ENCODE measurements at regions not wholly inside any gene's neighbourhood (a gene's known extent, or its start where the extent isn't known, plus 50 kb on each side); places are given as distances from the start of the nearest gene placed in this dataset.

GRCh38 chr13:65901723-65902122, 1328.4 kb downstream of the PCDH9 start:
- Histone ChIP-seq H3K9me3 (ENCODE audit: control insufficient read depth, low read length) (no peaks in the 10 kb centered on the region), H3K27ac (no peak overlapping the region), H3K4me2 (ENCODE audit: low read length) (no peak overlapping the region), H3K4me1 (no peaks in the 10 kb centered on the region), H3K27me3 (ENCODE audit: control insufficient read depth, insufficient read depth, low read length) (no peaks in the 10 kb centered on the region), H3K79me2 (no peaks in the 10 kb centered on the region), H3K36me3 (ENCODE audit: control insufficient read depth, insufficient read depth, low read length) (no peaks in the 10 kb centered on the region), H3K4me3 (ENCODE audit: low read depth, low read length) (no peak overlapping the region), H3K9ac (no peak overlapping the region), H2AFZ (no peak overlapping the region)
- no peak for TF ChIP-seq CTCF (IDR thresholded peaks at IDR 0.05)

- no peak overlapping the region for H3K27ac ChIP-seq
- no peaks in the 10 kb centered on the region for H3K27me3 ChIP-seq (ENCODE audit: control insufficient read depth, insufficient read depth, low read length)
- H3K4me3 ChIP-seq (ENCODE audit: low read depth, low read length) = no peak overlapping the region
- TF ChIP-seq CTCF (IDR thresholded peaks at IDR 0.05) = no peak
- no peak overlapping the region for H2AFZ ChIP-seq
- H3K4me1 ChIP-seq = no peaks in the 10 kb centered on the region
- H3K79me2 ChIP-seq = no peaks in the 10 kb centered on the region
- H3K36me3 ChIP-seq (ENCODE audit: control insufficient read depth, insufficient read depth, low read length) = no peaks in the 10 kb centered on the region
- H3K9ac ChIP-seq = no peak overlapping the region
- H3K4me2 ChIP-seq (ENCODE audit: low read length) = no peak overlapping the region
- no peaks in the 10 kb centered on the region for H3K9me3 ChIP-seq (ENCODE audit: control insufficient read depth, low read length)
Observed at GRCh38 chr13:65894049-65894448, 1336.1 kb downstream of the PCDH9 start.

GRCh38 chr13:65892859-65893258, 1337.3 kb downstream of the PCDH9 start:
- Histone ChIP-seq H3K4me3 (ENCODE audit: low read depth, low read length) (no peak overlapping the region), H3K4me2 (ENCODE audit: low read length) (no peak overlapping the region), H3K27me3 (ENCODE audit: control insufficient read depth, insufficient read depth, low read length) (no peaks in the 10 kb centered on the region), H2AFZ (no peak overlapping the region), H3K9me3 (ENCODE audit: control insufficient read depth, low read length) (no peaks in the 10 kb centered on the region), H3K79me2 (no peaks in the 10 kb centered on the region), H3K27ac (no peak overlapping the region), H3K4me1 (no peaks in the 10 kb centered on the region), H3K36me3 (ENCODE audit: control insufficient read depth, insufficient read depth, low read length) (no peaks in the 10 kb centered on the region), H3K9ac (no peak overlapping the region)
- no peak for TF ChIP-seq CTCF (IDR thresholded peaks at IDR 0.05)

GRCh38 chr13:65889368-65889767, 1340.8 kb downstream of the PCDH9 start:
- no peak overlapping the region for H3K9ac ChIP-seq
- no peaks in the 10 kb centered on the region for H3K79me2 ChIP-seq
- TF ChIP-seq CTCF (IDR thresholded peaks at IDR 0.05) = no peak

GRCh38 chr13:65882810-65883209, 1347.3 kb downstream of the PCDH9 start:
- Histone ChIP-seq H3K4me1 (no peaks in the 10 kb centered on the region), H3K27me3 (ENCODE audit: control insufficient read depth, insufficient read depth, low read length) (no peaks in the 10 kb centered on the region), H3K79me2 (no peaks in the 10 kb centered on the region), H2AFZ (no peak overlapping the region), H3K27ac (no peak overlapping the region), H3K9me3 (ENCODE audit: control insufficient read depth, low read length) (no peaks in the 10 kb centered on the region), H3K4me2 (ENCODE audit: low read length) (no peak overlapping the region), H3K36me3 (ENCODE audit: control insufficient read depth, insufficient read depth, low read length) (no peaks in the 10 kb centered on the region), H3K9ac (no peak overlapping the region), H3K4me3 (ENCODE audit: low read depth, low read length) (no peak overlapping the region)
- no peak for TF ChIP-seq CTCF (IDR thresholded peaks at IDR 0.05)

More at GRCh38 chr13:65889368-65889767, 1340.8 kb downstream of the PCDH9 start:
- Histone ChIP-seq H3K36me3 (ENCODE audit: control insufficient read depth, insufficient read depth, low read length) (no peaks in the 10 kb centered on the region), H3K4me3 (ENCODE audit: low read depth, low read length) (no peak overlapping the region), H3K4me2 (ENCODE audit: low read length) (no peak overlapping the region), H3K4me1 (no peaks in the 10 kb centered on the region), H3K27me3 (ENCODE audit: control insufficient read depth, insufficient read depth, low read length) (no peaks in the 10 kb centered on the region), H3K9me3 (ENCODE audit: control insufficient read depth, low read length) (no peaks in the 10 kb centered on the region), H3K27ac (no peak overlapping the region), H2AFZ (no peak overlapping the region)

All from parathyroid adenoma (tissue), 2 donors.